K562 (cell line): ENCODE measurements at regions not wholly inside any gene's neighbourhood (a gene's known extent, or its start where the extent isn't known, plus 50 kb on each side); places are given as distances from the start of the nearest gene placed in this dataset.
A peak's percentile ranks its signal among the peaks of the same experiment; 100 is the strongest.

Source experiments
- ATAC-seq: fragments of 200-7000 bp; cut with Tn5 transposase; 3 replicates; pipeline ENCODE4 v1.9.1; 2020; ENCODE audit warnings: moderate library complexity
- BruUV-seq: library from RNA; stranded (reverse); fragments of 400-500 nt; replicated peaks from 2 replicates; lab custom pipeline; 2021; lab: Mats Ljungman, UMichigan
- CTCF ChIA-PET: fragments of 300-600 bp; formaldehyde crosslinking; extraction: SDS; loops from one replicate; lab custom pipeline; 2021; ENCODE audit warnings: low intra/inter-chr PET ratio; lab: Yijun Ruan, JAX
- POLR2A ChIA-PET: fragments of 300-600, 350-650 bp; sonication (Branson Sonifier 250); formaldehyde crosslinking; extraction: SDS; loops from one replicate; lab custom pipeline; 2021; ENCODE audit warnings: antibody characterized with exemption, inconsistent platforms; lab: Yijun Ruan, JAX
- DNase-seq, 4 experiments: peaks; one replicate each; pipeline versions ENCODE4 v3.0.0 to v3.0.0-alpha.2; 2011 to 2018; ENCODE audit warnings: low spot score in 3 of 4, mixed read lengths in 3 of 4; ENCODE audit errors: extremely low read depth in 1 of 4
- FAIRE-seq: peaks from 2 replicates; lab custom pipeline; 2011; peaks lifted over from hg19 to GRCh38; lab: Jason Lieb, UNC
- H2AFZ ChIP-seq: 2 replicates; pipeline ENCODE4 v1.6.0; 2011; ENCODE audit warnings: low read depth, low read length, control low read depth, inconsistent platforms
- H3K27ac ChIP-seq: fragments of 200-600 bp; 3 replicates; pipeline ENCODE4 v1.8.0; 2011; ENCODE audit warnings: low read depth, mild to moderate bottlenecking, control low read depth, inconsistent platforms, low read length, moderate library complexity, mixed read lengths; ENCODE audit errors: extremely low read depth
- H3K27me3 ChIP-seq, 2 experiments: fragments of 300-600 bp in 1 of 2; 2 replicates in 1 of 2; 3 replicates in 1 of 2; pipeline versions ENCODE4 v1.6.0 to v1.8.0; 2011; ENCODE audit warnings: inconsistent platforms in 2 of 2, low read length in 2 of 2, mild to moderate bottlenecking in 1 of 2, mixed read lengths in 1 of 2, moderate library complexity in 1 of 2; ENCODE audit not compliant: control insufficient read depth in 2 of 2, insufficient read depth in 2 of 2
- H3K36me3 ChIP-seq: fragments of 300-600 bp; 3 replicates; pipeline ENCODE4 v1.8.0; 2011; ENCODE audit warnings: mild to moderate bottlenecking, low read length, inconsistent platforms; ENCODE audit not compliant: control insufficient read depth, insufficient read depth
- H3K4me1 ChIP-seq, 2 experiments: fragments of 200-600 bp in 1 of 2; replicated peaks in 1 of 2; 2 replicates in 1 of 2; 3 replicates in 1 of 2; pipeline versions ENCODE4 v1.5.1 to v1.8.0; 2011; ENCODE audit warnings: inconsistent platforms in 2 of 2, low read length in 2 of 2, mild to moderate bottlenecking in 1 of 2, mixed read lengths in 1 of 2, moderate library complexity in 1 of 2; ENCODE audit not compliant: control insufficient read depth in 2 of 2, insufficient read depth in 2 of 2
- H3K4me2 ChIP-seq: 2 replicates; pipeline ENCODE4 v1.6.1; 2011; ENCODE audit warnings: low read length, control low read depth, inconsistent platforms, mixed read lengths; ENCODE audit not compliant: insufficient read depth
- H3K4me3 ChIP-seq: fragments of 200-600 bp; sonication (generic), shearing (Covaris generic); 2 replicates; pipeline ENCODE4 v1.5.1; 2016; ENCODE audit warnings: control low read depth, inconsistent platforms
- H3K79me2 ChIP-seq: fragments of 200-600 bp; 3 replicates; pipeline ENCODE4 v1.8.0; 2011; ENCODE audit warnings: low read length, inconsistent platforms; ENCODE audit not compliant: control insufficient read depth, insufficient read depth
- H3K9ac ChIP-seq, 2 experiments: 2 replicates each; pipeline versions ENCODE4 v1.6.0 to v1.6.1; 2011; ENCODE audit warnings: low read depth in 2 of 2, low read length in 2 of 2, control low read depth in 1 of 2, inconsistent platforms in 1 of 2, mild to moderate bottlenecking in 1 of 2, mixed read lengths in 1 of 2; ENCODE audit not compliant: insufficient read depth in 1 of 2
- H3K9me1 ChIP-seq: one replicate; pipeline ENCODE4 v1.6.0; 2011; ENCODE audit warnings: inconsistent platforms, mild to moderate bottlenecking, low read length, moderate library complexity; ENCODE audit not compliant: control insufficient read depth, insufficient read depth
- H3K9me3 ChIP-seq: replicated peaks from 2 replicates; pipeline ENCODE4 v1.5.1; 2011; ENCODE audit warnings: low read depth, low read length, inconsistent platforms; ENCODE audit not compliant: control insufficient read depth, insufficient read depth
- H4K20me1 ChIP-seq: replicated peaks from 2 replicates; pipeline ENCODE4 v1.6.1; 2011; ENCODE audit warnings: low read length, inconsistent platforms, mixed read lengths; ENCODE audit not compliant: control insufficient read depth, insufficient read depth
- ARID2 ChIP-seq: fragments of 450-650 bp; IDR thresholded peaks from 2 replicates; pipeline ENCODE4 v1.6.1; 2017; ENCODE audit warnings: antibody characterized with exemption, mild to moderate bottlenecking
- HDAC6 ChIP-seq: IDR thresholded peaks from 2 replicates; pipeline ENCODE4 v1.6.1; 2012; ENCODE audit warnings: low read depth, mild to moderate bottlenecking, control low read depth, inconsistent platforms, low read length, moderate library complexity
- KDM1A ChIP-seq, 2 experiments: fragments of 450-650 bp; IDR thresholded peaks; 2 replicates each; pipeline ENCODE4 v1.6.1; 2016; ENCODE audit warnings: mild to moderate bottlenecking in 2 of 2
- MYC ChIP-seq, 2 experiments: fragments of 250-450 bp in 1 of 2; sonication (Bioruptor Pico) in 1 of 2; IDR thresholded peaks; 2 replicates each; pipeline versions ENCODE4 v1.5.1 to v1.6.1; 2012 to 2021; ENCODE audit warnings: low read depth in 2 of 2, borderline replicate concordance in 1 of 2, improper control_type of control experiment in 1 of 2, low read length in 1 of 2, mild to moderate bottlenecking in 1 of 2, moderate library complexity in 1 of 2
- TCF7 ChIP-seq: sonication (generic); IDR thresholded peaks from 2 replicates; pipeline ENCODE4 v1.6.1; 2016; ENCODE audit warnings: antibody characterized with exemption, borderline replicate concordance
- ZNF445 ChIP-seq: fragments of 250-450 bp; sonication (Bioruptor Pico); IDR thresholded peaks from 2 replicates; pipeline ENCODE4 v1.4.0; 2020; ENCODE audit warnings: low read depth, mild to moderate bottlenecking, moderate library complexity
- ZNF589 ChIP-seq: fragments of 200-800 bp; sonication (Bioruptor generic); IDR thresholded peaks from 2 replicates; pipeline ENCODE4 v1.6.1; 2016; ENCODE audit warnings: low read depth, missing genetic modification characterization, missing compliant biosample characterization
- WGBS: fragments of 100-300 bp; shearing (Covaris generic); methylation state at CpG from one replicate; pipeline ENCODE4 v1.1.6; 2016; ENCODE audit warnings: low coverage, mixed read lengths; ENCODE audit not compliant: insufficient coverage; ENCODE audit errors: missing lambda C conversion rate; 5-methylcytosine and 5-hydroxymethylcytosine counted together
- in situ Hi-C: fragments of 300-500 bp; cut with MboI; formaldehyde crosslinking; loops from 4 replicates; pipeline ENCODE4 v1.15.0; 2018; ENCODE audit warnings: inconsistent platforms, mixed read lengths
- intact Hi-C: fragments of 100-400 bp; cut with micrococcal nuclease; formaldehyde crosslinking; loops from 2 replicates; pipeline ENCODE4 v1.14.2; 2022
- TF ChIP-seq, protein P1 (sequence below): fragments of 450-650 bp; formaldehyde crosslinking; IDR thresholded peaks from 2 replicates; pipeline ENCODE4 v1.4.0; 2022; ENCODE audit warnings: missing genetic modification characterization
- TF ChIP-seq, protein P2 (sequence below), 2 experiments: fragments of 450-650 bp in 1 of 2; sonication (generic) in 1 of 2; formaldehyde crosslinking in 1 of 2; IDR thresholded peaks; 2 replicates each; pipeline versions ENCODE4 v1.7.1 to v1.9.0; 2016 to 2022; ENCODE audit warnings: inconsistent platforms in 1 of 2, mild to moderate bottlenecking in 1 of 2, missing genetic modification reagents in 1 of 2

DNA sequence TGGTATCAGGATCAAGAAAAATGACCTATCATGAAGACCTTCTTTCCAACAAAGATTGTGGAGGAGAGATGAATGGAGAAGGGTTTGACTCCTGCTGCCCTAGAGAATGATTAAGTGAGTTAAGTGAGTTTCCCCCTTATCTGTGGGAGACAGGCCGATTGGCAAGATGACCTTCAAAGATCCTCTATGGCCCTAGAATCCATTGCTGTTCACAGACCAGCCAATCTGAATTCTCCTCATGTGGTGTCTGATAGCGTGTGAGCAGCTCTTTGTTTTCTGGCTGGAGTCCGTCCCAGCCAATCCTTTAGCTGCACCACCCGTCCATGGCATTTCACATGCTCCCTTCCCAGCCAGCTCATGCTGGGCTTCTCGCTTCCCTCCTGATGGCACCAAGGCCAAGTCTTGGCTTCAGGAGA is 79.4 kb downstream of the MARCHF4 start (continued):
- TF ChIP-seq HDAC6 = no peak
- no peak for TF ChIP-seq ARID2
- no peak for TF ChIP-seq ZNF445 (CRISPR knock-in tag)
- no peak for TF ChIP-seq TCF7
- TF ChIP-seq, protein P1, sequence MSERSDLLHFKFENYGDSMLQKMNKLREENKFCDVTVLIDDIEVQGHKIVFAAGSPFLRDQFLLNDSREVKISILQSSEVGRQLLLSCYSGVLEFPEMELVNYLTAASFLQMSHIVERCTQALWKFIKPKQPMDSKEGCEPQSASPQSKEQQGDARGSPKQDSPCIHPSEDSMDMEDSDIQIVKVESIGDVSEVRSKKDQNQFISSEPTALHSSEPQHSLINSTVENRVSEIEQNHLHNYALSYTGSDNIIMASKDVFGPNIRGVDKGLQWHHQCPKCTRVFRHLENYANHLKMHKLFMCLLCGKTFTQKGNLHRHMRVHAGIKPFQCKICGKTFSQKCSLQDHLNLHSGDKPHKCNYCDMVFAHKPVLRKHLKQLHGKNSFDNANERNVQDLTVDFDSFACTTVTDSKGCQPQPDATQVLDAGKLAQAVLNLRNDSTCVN (CRISPR knock-in tag) = no peak
- TF ChIP-seq KDM1A (IDR thresholded peaks at IDR 0.05) = 0 out of 4 replicates have a peak, but pooled peaks of 1 of the 2 experiments have one; percentile 23

- Histone ChIP-seq H3K9ac (no peak overlapping the region), H3K27ac (no peak overlapping the region), H2AFZ (no peak overlapping the region), H3K27me3 (peaks cover 0 to 8% of the 10 kb centered on the region in 2 experiments; a peak in 3 of 5 replicates), H3K4me3 (no peak overlapping the region), H4K20me1 (no peaks in the 10 kb centered on the region), H3K36me3 (no peaks in the 10 kb centered on the region), H3K9me3 (no peaks in the 10 kb centered on the region), H3K79me2 (no peaks in the 10 kb centered on the region), H3K4me1 (peaks cover 0 to 10% of the 10 kb centered on the region in 2 experiments; a peak in 4 of 5 replicates), H3K9me1 (no peaks in the 10 kb centered on the region), H3K4me2 (peak overlapping the region; percentile 27; the same call in 1 of the 2 replicates)
- CTCF ChIA-PET = interaction anchor here (0.6 kb wide), 1 partner anchor 47 kb away, joined by 5 read pairs; no protein-coding TSS in a partner anchor
- TF ChIP-seq ZNF589 (CRISPR knock-in tag) = 0 out of 2 replicates have a peak, but pooled peaks have one; percentile 30
- TF ChIP-seq, protein P2, sequence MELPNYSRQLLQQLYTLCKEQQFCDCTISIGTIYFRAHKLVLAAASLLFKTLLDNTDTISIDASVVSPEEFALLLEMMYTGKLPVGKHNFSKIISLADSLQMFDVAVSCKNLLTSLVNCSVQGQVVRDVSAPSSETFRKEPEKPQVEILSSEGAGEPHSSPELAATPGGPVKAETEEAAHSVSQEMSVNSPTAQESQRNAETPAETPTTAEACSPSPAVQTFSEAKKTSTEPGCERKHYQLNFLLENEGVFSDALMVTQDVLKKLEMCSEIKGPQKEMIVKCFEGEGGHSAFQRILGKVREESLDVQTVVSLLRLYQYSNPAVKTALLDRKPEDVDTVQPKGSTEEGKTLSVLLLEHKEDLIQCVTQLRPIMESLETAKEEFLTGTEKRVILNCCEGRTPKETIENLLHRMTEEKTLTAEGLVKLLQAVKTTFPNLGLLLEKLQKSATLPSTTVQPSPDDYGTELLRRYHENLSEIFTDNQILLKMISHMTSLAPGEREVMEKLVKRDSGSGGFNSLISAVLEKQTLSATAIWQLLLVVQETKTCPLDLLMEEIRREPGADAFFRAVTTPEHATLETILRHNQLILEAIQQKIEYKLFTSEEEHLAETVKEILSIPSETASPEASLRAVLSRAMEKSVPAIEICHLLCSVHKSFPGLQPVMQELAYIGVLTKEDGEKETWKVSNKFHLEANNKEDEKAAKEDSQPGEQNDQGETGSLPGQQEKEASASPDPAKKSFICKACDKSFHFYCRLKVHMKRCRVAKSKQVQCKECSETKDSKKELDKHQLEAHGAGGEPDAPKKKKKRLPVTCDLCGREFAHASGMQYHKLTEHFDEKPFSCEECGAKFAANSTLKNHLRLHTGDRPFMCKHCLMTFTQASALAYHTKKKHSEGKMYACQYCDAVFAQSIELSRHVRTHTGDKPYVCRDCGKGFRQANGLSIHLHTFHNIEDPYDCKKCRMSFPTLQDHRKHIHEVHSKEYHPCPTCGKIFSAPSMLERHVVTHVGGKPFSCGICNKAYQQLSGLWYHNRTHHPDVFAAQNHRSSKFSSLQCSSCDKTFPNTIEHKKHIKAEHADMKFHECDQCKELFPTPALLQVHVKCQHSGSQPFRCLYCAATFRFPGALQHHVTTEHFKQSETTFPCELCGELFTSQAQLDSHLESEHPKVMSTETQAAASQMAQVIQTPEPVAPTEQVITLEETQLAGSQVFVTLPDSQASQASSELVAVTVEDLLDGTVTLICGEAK (IDR thresholded peaks at IDR 0.05) = peak; percentile 84
- TF ChIP-seq, protein P2 (CRISPR knock-in tag; IDR thresholded peaks at IDR 0.05) = peak; percentile 87
- TF ChIP-seq MYC (IDR thresholded peaks at IDR 0.05; ENCODE audit: low read depth, low read length) = no peak
- no peak for TF ChIP-seq MYC (CRISPR knock-in tag; IDR thresholded peaks at IDR 0.05; ENCODE audit: borderline replicate concordance, low read depth)
- DNase-seq (no peak), FAIRE-seq (no peak), ATAC-seq (no peak)
- no TSS peak for BruUV-seq
- intact Hi-C loops = no loop called here
- in situ Hi-C loops = no loop called here
- POLR2A ChIA-PET = interaction anchor here (1.0 kb wide), 1 partner anchor 9 kb away, joined by 3 read pairs; no protein-coding TSS in a partner anchor
- WGBS = 15% methylated on average over 5 of the region's 5 CpGs
Measured at GRCh38 chr2:216292475-216292874, 79.8 kb downstream of the MARCHF4 start.
